Activated naive CD8-positive, alpha-beta T cell treated with anti-CD3 and anti-CD28 coated beads for 36 hours (primary cell): ENCODE measurements at regions not wholly inside any gene's neighbourhood (a gene's known extent, or its start where the extent isn't known, plus 50 kb on each side); places are given as distances from the start of the nearest gene placed in this dataset.

Source experiments
- DNase-seq: peaks from one replicate; pipeline ENCODE4 v3.0.0; 2021
- H3K27ac Mint-ChIP-seq: one replicate; pipeline ENCODE4 v1.8.0; 2022; ENCODE audit warnings: mild to moderate bottlenecking, moderate library complexity, mixed read lengths
- H3K27me3 Mint-ChIP-seq: one replicate; pipeline ENCODE4 v1.8.0; 2022; ENCODE audit warnings: mild to moderate bottlenecking, mixed read lengths
- H3K36me3 Mint-ChIP-seq: one replicate; pipeline ENCODE4 v1.8.0; 2021; ENCODE audit warnings: mild to moderate bottlenecking, mixed read lengths
- H3K4me1 Mint-ChIP-seq: one replicate; pipeline ENCODE4 v1.8.0; 2021; ENCODE audit warnings: mixed read lengths
- H3K4me3 Mint-ChIP-seq: one replicate; pipeline ENCODE4 v1.8.0; 2022; ENCODE audit warnings: mild to moderate bottlenecking, moderate library complexity, mixed read lengths
- H3K9me3 Mint-ChIP-seq: one replicate; pipeline ENCODE4 v1.8.0; 2022; ENCODE audit warnings: mixed read lengths

GRCh38 chr6:11828262-11828870 is 49.8 kb upstream of the ADTRP start:
- H3K36me3 Mint-ChIP-seq: no peaks in the 10 kb centered on the region
- H3K4me1 Mint-ChIP-seq: peaks cover 13% of the 10 kb centered on the region
- no peaks in the 10 kb centered on the region for H3K9me3 Mint-ChIP-seq
- H3K27me3 Mint-ChIP-seq: no peaks in the 10 kb centered on the region
- no peak overlapping the region for H3K27ac Mint-ChIP-seq
- no peak overlapping the region for H3K4me3 Mint-ChIP-seq
- DNase-seq: no peak
